ENCODE measurements at regions not wholly inside any gene's neighbourhood (a gene's known extent, or its start where the extent isn't known, plus 50 kb on each side); places are given as distances from the start of the nearest gene placed in this dataset.
"Not testable (repeated sequence)": the region's sequence is repeated elsewhere in the genome, so short reads cannot be mapped to it uniquely, and the experiment has no call there.

DNA sequence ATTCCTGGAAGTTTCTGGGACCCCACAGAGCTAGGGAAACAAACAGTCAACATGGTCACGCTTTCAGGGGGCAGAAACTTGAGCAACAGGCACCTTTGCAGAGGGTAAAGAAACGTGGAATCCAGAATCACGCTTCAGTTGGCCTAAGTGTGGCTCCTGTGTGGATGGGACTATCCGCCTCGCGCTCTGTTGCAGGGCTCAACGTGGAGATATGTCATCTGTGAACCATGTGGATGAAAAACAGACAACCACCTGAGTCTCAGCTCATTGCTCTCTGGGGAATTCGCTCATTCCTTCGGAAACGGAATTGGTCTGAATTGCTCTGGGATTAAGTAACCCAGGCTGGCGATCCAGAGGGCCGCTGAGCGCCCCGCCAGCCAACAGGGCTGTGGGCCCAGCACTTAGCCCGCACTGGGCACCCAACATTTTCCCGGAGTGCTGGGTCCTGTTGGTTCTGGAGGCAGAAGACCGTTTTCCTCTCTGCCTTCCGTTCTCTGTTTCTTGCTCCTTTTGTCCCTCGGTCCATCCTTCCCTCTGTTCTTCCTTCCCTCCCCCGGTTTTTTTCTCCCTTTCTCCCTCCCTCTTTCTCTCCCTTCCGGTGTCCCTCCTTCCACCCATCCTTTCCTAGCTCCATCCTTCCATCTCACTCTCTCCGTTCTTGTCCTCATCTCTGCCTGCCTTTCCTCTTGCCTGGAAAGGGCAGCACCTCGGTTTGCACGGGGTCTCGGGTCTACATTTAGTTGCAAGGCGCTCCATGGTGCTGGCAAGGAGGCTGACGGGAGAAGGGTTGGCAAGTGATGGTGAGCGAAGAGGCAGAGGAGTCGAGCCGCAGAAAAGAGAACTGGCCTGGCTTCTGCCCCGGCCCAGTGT, 1379.8 kb upstream of the DEFB115 start:
- peak; percentile 74 for DNase-seq (ENCODE audit: low spot score)
- intact Hi-C loops (cut with DNase I) = not testable (repeated sequence)

- DNase-seq (ENCODE audit: low spot score) = peak; percentile 87
- intact Hi-C loops (cut with DNase I) = no loop called here
Observed at GRCh38 chr20:29878281-29878741, 1379.2 kb upstream of the DEFB115 start.

- peak; percentile 86 for DNase-seq (ENCODE audit: low spot score)
- intact Hi-C loops (cut with DNase I) = no loop called here
Observed at GRCh38 chr20:29878777-29879442, 1378.6 kb upstream of the DEFB115 start.

- DNase-seq (ENCODE audit: low spot score); intact Hi-C loops (cut with DNase I): not testable (repeated sequence)
Observed at GRCh38 chr20:29881107-29881506, 1376.4 kb upstream of the DEFB115 start.

DNA sequence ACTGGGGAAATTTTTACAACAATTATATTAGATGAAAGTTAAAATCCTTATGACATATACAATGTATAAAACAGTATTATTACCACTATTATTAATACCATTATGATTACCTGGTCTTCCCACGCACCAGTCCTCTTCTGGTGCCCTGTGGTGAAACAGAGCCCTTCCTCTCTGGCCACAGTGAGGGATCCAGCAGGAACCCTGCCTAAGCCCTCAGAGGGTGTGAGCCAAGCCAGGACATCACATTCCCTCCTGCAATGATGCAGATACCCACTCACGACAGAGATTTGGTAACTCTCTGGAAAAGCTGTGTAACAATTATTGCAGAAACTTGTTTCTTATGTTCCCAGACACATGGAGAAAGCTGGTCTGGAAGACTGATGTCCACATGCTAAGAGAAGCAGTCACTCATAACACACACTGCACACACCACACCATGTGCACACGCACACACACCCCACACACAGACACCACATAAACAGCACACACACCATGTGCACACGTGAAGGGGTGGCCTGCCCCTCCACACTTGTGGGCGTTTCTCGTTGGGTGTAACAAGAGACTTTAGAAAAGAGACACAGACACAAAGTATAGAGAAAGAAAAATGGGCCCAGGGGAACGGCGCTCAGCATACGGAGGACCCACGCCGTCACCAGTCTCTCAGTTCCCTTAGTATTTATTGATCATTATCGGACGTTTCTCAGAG, 1373.8 kb upstream of the DEFB115 start:
- DNase-seq (ENCODE audit: low spot score); intact Hi-C loops (cut with DNase I): not testable (repeated sequence)

DNA sequence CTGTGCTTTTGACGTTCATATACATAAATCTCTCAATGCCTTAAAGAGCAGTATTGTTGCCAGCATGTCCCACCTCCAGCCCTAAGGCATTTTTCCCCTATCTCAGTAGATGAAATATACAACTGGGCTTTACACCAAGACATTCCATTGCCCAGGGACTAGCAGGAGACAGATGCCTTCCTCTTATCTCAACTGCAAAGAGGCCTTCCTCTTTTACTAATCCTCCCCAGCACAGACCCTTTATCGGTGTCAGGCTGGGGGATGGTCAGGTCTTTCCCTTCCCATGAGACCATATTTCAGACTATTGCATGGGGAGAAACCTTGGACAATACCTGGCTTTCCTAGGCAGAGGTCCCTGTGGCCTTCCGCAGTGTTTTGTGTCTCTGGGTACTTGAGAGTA, 1373.1 kb upstream of the DEFB115 start:
- peak; percentile 76 for DNase-seq (ENCODE audit: low spot score)
- intact Hi-C loops (cut with DNase I) = not testable (repeated sequence)

- DNase-seq (ENCODE audit: low spot score); intact Hi-C loops (cut with DNase I): not testable (repeated sequence)
Observed at GRCh38 chr20:29885282-29886185, 1371.9 kb upstream of the DEFB115 start.

DNA sequence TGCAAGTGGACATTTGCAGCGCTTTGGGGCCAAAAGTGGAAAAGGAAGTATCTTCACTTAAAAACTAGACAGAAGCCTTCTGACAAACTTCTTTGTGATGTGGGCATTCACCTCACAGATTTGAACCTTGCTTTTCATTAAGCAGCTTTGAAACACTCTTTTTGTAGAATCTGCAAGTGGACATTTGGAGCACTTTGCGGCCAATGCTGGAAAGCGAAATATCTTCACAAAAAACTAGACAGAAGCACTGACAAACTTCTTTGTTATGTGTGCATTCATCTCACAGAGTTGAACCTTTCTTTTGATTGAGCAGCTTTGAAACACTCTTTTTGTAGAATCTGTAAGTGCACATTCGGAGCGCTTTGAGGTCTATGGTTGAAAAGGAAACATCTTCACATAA, 1365.9 kb upstream of the DEFB115 start:
- intact Hi-C loops (cut with DNase I) = loop anchor here in 1 of 2 donors (5.0 kb wide), 1 partner anchor 684 kb away; no protein-coding TSS in a partner anchor

More for the DNA sequence above, 1365.9 kb upstream of the DEFB115 start:
- not testable (repeated sequence) for DNase-seq (ENCODE audit: low spot score)
